ENCODE measurements at regions not wholly inside any gene's neighbourhood (a gene's known extent, or its start where the extent isn't known, plus 50 kb on each side); places are given as distances from the start of the nearest gene placed in this dataset.

GRCh38 chr4:11342401-11342800 is 86.3 kb downstream of the HS3ST1 start:
- no peak for DNase-seq (ENCODE audit: low spot score)

DNA sequence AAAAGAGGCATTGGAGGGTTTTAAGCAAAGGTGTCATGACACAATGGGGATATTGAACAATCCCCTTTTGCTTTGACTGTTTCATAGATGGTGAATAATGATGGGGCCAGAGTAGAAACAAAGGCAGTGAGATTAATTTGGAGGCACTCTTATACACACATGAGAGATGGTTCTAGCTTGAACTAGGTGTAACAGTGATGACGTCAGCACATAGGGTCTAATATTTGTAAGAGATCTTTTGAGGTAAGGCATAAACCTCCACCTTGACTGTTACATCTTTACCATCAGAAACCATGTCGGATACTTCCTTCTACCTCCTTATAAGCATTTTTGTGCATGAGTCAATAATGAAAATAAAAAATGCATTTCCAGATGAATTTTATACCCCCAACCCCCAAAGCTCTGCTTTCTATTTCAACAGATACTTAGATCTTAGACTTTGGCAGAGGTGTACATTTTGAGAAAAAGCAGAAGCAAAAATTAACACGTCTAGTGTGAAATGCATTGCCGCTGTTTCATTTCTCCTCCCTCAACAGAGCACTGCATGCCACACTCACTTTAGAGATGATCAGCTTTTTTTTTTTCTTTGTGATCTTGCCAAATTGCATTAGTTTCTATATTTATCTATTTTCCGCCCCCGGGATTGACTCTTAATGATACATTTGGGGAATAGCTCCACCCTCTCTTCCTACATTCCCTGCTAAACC is 87.2 kb downstream of the HS3ST1 start:
- no peak for DNase-seq (ENCODE audit: low spot score)

DNA sequence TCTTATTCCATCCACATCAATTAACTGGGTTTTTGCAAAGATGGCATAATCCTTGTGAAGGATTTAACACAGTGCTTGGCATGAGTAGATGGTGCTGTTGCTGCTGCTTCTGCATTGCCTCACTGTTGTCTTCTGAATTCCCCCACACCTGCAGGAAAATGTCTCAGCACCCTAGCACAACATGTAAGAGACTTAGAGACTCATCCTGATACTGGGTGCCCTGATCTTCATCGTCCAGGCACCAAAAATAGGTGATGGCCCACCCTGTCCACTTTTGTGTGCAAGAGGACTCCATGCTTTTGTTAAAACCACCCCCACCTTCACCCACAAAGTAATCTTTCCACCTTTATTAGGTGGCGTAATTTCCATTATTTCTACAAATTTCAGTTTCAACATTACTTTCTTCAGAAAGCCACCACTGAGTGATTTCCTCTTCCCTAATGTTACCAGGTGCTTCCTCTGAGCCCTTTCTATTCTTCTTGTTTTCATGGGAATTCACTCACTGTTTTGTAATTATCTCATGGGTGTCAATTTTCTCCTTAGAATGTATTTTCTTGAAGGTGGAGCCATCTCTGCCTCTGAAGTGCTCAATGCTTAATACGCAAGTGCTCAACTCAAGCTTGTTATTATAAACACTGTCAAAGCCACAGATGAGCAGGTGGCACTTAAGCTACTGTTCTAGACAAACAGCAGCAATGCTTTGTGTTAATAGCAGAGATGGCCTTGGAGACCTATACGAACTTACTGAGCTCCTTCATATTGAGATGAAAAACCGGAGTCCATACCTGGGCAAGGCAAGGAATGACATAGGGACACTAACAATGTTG is 89.5 kb downstream of the HS3ST1 start:
- no peak for DNase-seq (ENCODE audit: low spot score)

- DNase-seq (ENCODE audit: low spot score) = no peak
Observed at GRCh38 chr4:11337287-11337686, 91.4 kb downstream of the HS3ST1 start.

DNA sequence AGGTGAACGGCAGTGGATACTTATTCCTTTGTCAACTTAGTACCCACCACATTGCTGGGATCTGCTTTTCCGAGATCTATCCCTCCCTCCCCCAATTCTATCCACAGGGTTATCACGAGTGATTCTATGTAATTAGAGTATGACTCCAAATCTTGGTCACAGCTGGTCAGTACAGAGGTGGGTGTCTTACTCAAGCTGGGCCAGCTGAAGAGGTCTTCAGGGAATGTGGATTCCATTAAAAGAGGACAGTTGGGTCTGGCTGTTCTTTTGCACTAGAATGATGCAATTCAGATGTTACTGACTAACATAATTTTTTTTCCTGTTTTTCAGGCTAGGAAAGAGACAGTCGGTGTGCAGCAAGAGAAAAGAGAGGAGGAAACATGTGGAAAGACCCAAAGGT is 92.3 kb downstream of the HS3ST1 start:
- no peak for DNase-seq (ENCODE audit: low spot score)

GRCh38 chr4:11334887-11335286 is 93.8 kb downstream of the HS3ST1 start:
- no peak for DNase-seq (ENCODE audit: low spot score)

DNA sequence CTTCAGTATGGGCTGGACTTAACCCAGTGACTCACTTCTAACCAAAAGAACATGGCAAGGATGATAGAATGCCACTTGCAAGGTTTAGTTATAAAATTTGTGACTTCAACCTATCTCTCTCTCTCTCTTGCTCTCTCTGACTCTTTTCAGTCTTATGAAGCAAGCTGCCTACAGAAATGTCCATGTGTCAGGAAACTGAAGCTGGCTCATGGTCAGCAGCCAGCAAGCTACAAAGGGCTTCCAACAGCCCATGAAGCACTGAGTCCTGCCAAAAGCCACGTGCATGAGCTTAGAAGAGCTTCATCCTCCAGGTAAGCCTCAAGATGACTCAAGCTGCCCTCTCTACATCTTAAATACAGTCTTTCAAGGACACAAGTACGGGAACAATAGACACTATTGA is 100.3 kb downstream of the HS3ST1 start:
- no peak for DNase-seq (ENCODE audit: low spot score)

- DNase-seq (ENCODE audit: low spot score) = no peak
Observed at GRCh38 chr4:11326021-11326420, 102.7 kb downstream of the HS3ST1 start.

DNA sequence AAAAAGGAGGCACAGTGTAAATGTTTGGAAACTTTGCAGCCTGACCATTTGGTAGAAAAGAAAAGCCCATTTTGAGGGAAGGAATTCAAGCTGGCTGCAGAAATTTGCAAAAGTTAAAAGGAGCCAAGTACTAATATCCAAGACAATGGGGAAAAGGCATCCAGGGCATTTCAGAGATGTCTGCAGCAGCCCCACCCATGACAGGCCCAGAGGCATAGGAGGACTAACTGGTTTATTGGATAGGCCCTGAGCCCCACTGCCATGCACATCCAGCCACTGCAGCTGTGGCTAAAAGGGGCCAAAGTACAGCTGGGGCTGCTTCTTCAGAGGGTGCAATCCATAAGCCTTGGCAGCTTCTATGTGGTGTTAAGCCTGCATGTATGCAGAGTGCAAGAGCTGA is 104.9 kb downstream of the HS3ST1 start:
- DNase-seq (ENCODE audit: low spot score) = no peak

GRCh38 chr4:11313157-11313943 is 115.3 kb downstream of the HS3ST1 start:
- DNase-seq (ENCODE audit: low spot score) = no peak

- no peak for DNase-seq (ENCODE audit: low spot score)
Observed at GRCh38 chr4:11312389-11312788, 116.3 kb downstream of the HS3ST1 start.

DNA sequence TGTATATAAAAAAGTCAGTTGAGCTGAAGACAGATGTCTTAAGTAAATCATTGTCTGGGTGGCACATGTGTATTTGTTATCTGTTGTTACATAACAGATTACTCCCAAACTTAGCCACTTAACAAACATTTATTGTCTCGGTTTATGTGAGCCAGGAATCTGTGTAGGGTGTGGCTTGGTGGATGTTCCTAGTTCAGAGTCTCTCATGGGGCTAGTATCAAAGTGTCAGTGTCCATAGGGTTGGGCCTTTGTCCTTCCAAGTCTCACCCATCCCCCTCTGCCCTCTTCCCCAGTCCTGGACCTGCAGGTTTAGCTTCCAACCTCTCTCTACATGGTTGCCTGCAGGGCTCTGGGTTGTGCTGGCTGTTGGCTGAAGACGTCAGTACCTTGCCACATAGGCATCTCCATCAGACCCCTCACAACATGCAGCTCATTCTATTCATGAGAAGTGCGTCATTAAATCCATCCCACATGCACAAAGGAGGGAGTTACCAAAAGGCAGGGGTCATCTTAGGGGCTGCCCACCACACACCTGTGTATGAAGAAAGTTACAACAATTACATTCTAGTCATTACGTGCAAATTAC is 127.5 kb downstream of the HS3ST1 start:
- no peak for DNase-seq (ENCODE audit: low spot score)

- DNase-seq (ENCODE audit: low spot score) = no peak
Observed at GRCh38 chr4:11299836-11300235, 128.9 kb downstream of the HS3ST1 start.

GRCh38 chr4:11299016-11299415 is 129.7 kb downstream of the HS3ST1 start:
- DNase-seq (ENCODE audit: low spot score) = no peak

DNA sequence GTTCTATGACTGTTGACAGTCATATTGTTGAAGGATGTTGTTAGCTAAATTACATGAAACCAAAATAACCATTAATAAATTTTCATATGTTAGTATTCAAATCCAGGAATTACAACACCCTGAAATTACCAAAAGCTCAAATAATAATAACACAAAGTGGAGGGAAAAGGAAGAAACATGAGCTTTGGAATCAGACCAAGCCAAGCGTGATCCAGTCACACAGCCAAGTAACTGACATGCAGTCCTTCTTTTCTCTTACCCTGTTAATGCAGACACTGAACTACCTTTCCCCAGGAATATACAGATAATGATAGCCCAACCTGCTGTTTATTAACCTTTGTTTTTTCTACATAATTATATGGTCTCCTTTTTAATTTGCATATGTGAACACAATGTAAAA is 130.2 kb downstream of the HS3ST1 start:
- no peak for DNase-seq (ENCODE audit: low spot score)

DNA sequence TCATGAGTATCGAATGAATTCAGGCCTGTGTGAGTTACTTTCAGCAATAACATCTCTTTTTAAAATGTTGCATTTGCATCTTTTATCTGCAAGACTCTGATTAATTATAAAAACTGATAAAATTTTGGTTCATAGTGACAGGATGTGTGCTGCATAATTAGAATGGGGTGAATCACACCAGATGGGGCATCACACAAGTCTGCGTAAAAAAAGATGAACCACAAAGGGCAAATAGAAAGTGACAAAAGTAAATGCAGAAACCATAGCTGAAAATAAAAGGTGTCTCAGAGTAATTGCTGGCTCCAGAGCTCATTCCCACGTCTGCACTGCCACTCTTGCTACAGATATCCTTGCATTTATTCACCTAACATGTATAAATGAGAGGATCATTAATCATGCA is 131.1 kb downstream of the HS3ST1 start:
- no peak for DNase-seq (ENCODE audit: low spot score)

- DNase-seq (ENCODE audit: low spot score) = no peak
Observed at GRCh38 chr4:11297201-11297600, 131.5 kb downstream of the HS3ST1 start.

- no peak for DNase-seq (ENCODE audit: low spot score)
Observed at GRCh38 chr4:11293866-11294265, 134.8 kb downstream of the HS3ST1 start.

GRCh38 chr4:11287055-11287454 is 141.6 kb downstream of the HS3ST1 start:
- no peak for DNase-seq (ENCODE audit: low spot score)

DNA sequence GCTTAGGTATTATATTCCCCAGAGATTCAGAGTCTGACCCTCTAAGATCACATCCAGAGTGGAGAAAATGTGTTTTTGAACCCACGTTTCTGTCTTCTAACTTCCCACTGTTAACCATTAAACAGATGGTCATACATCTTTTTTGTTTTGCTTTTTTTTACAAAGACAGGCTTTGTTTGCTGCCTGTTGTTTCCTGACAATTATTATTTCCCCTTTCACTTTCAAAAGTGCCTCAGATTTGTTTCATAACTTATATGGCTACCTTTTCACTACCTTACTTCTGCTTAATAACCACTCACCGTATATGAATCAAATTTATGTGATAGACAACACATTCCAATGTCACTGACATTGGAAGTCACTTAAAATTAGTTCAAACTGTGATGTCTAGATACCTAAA is 142.2 kb downstream of the HS3ST1 start:
- DNase-seq (ENCODE audit: low spot score) = no peak

GRCh38 chr4:11281720-11282119 is 147.0 kb downstream of the HS3ST1 start:
- DNase-seq (ENCODE audit: low spot score) = no peak

- DNase-seq (ENCODE audit: low spot score) = no peak
Observed at GRCh38 chr4:11271263-11271662, 157.4 kb downstream of the HS3ST1 start.
